Uterus (tissue), 2 donors: ENCODE measurements at regions not wholly inside any gene's neighbourhood (a gene's known extent, or its start where the extent isn't known, plus 50 kb on each side); places are given as distances from the start of the nearest gene placed in this dataset.

Experiments
- POLR2A ChIP-seq, 2 donors: fragments of 450-650 bp; IDR thresholded peaks; one replicate each; pipeline ENCODE4 v1.6.1; 2016; ENCODE audit warnings: antibody characterized with exemption in 2 of 2, mild to moderate bottlenecking in 1 of 2, moderate library complexity in 1 of 2
- TF ChIP-seq, protein P1 (sequence below), 4 experiments: fragments of 200-600 bp in 2 of 4; fragments of 450-650 bp in 2 of 4; sonication (generic) in 2 of 4; IDR thresholded peaks; one replicate each; pipeline ENCODE4 v1.5.1; 2016 to 2019; ENCODE audit warnings: antibody characterized with exemption in 4 of 4, mild to moderate bottlenecking in 2 of 4, moderate library complexity in 1 of 4

DNA sequence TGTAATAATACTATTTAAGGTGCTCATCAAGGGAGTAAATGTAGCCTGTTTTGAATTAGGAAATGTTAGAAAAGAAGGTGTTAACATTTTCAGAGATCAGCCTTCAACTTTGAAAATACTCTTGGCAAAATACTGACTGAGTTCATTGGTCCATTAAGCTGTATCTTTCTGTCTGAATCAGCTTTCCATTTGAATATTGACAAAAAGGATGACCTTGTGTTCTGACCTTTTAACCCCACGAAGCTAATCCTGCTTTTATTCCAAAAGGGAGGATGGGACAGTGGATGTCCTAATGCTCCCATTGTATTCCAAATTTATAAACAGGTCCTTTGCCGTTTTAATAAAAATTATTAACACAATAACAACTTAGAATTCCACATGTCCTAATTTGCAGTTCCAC lies 259.7 kb upstream of the NRIP1 start:
- TF ChIP-seq, protein P1, sequence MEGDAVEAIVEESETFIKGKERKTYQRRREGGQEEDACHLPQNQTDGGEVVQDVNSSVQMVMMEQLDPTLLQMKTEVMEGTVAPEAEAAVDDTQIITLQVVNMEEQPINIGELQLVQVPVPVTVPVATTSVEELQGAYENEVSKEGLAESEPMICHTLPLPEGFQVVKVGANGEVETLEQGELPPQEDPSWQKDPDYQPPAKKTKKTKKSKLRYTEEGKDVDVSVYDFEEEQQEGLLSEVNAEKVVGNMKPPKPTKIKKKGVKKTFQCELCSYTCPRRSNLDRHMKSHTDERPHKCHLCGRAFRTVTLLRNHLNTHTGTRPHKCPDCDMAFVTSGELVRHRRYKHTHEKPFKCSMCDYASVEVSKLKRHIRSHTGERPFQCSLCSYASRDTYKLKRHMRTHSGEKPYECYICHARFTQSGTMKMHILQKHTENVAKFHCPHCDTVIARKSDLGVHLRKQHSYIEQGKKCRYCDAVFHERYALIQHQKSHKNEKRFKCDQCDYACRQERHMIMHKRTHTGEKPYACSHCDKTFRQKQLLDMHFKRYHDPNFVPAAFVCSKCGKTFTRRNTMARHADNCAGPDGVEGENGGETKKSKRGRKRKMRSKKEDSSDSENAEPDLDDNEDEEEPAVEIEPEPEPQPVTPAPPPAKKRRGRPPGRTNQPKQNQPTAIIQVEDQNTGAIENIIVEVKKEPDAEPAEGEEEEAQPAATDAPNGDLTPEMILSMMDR (IDR thresholded peaks at IDR 0.05), result no peak
- no peak for TF ChIP-seq POLR2A (IDR thresholded peaks at IDR 0.05)
